PC-3 (cell line): ENCODE measurements at regions not wholly inside any gene's neighbourhood (a gene's known extent, or its start where the extent isn't known, plus 50 kb on each side); places are given as distances from the start of the nearest gene placed in this dataset.

Experiments used
- ATAC-seq: fragments of 200-7000 bp; cut with Tn5 transposase; 2 replicates; pipeline ENCODE4 v1.9.1; 2020; ENCODE audit warnings: mild to moderate bottlenecking, moderate library complexity
- BruUV-seq: library from RNA; stranded (reverse); fragments of 400-500 nt; replicated peaks from 2 replicates; lab custom pipeline; 2021; lab: Mats Ljungman, UMichigan
- CTCF ChIA-PET: fragments of 300-600 bp; sonication (Branson Sonifier 250); formaldehyde crosslinking; loops from one replicate; lab custom pipeline; 2022; ENCODE audit warnings: antibody characterized with exemption; lab: Charles Lee
- POLR2A ChIA-PET: fragments of 300-600 bp; sonication (Branson Sonifier 250); formaldehyde crosslinking; loops from one replicate; lab custom pipeline; 2022; ENCODE audit warnings: antibody characterized with exemption; ENCODE audit not compliant: unreplicated experiment; lab: Charles Lee
- DNase-seq: peaks from one replicate; pipeline ENCODE4 v3.0.0-alpha.2; 2015
- H2AFZ ChIP-seq: fragments of 300-600 bp; sonication (generic); 2 replicates; pipeline ENCODE4 v1.6.0; 2016; ENCODE audit warnings: antibody characterized with exemption, low read length
- H3F3A ChIP-seq: fragments of 300-600 bp; sonication (generic); one replicate; pipeline ENCODE4 v1.6.0; 2017; ENCODE audit warnings: antibody characterized with exemption, low read length, control low read depth, mild to moderate bottlenecking; ENCODE audit not compliant: unreplicated experiment
- H3K27ac ChIP-seq: fragments of 300-600 bp; sonication (generic); 2 replicates; pipeline ENCODE4 v1.5.1; 2016; ENCODE audit warnings: mild to moderate bottlenecking, low read length
- H3K27me3 ChIP-seq: fragments of 300-600 bp; sonication (generic); 2 replicates; pipeline ENCODE4 v1.6.1; 2016; ENCODE audit warnings: low read length, mixed read lengths
- H3K36me3 ChIP-seq: fragments of 300-600 bp; sonication (generic); 2 replicates; pipeline ENCODE4 v1.6.1; 2016; ENCODE audit warnings: low read depth, mixed run types, low read length, mixed read lengths
- H3K4me1 ChIP-seq: fragments of 300-600 bp; sonication (generic); 2 replicates; pipeline ENCODE4 v1.5.1; 2016; ENCODE audit warnings: low read length; ENCODE audit not compliant: insufficient read depth
- H3K4me2 ChIP-seq: fragments of 300-600 bp; sonication (generic); 2 replicates; pipeline ENCODE4 v1.6.0; 2016; ENCODE audit warnings: low read length
- H3K4me3 ChIP-seq: fragments of 300-600 bp; sonication (generic); 2 replicates; pipeline ENCODE4 v1.5.1; 2016; ENCODE audit warnings: mild to moderate bottlenecking, low read length, mixed read lengths
- H3K79me2 ChIP-seq: fragments of 300-600 bp; sonication (generic); 2 replicates; pipeline ENCODE4 v1.6.1; 2017; ENCODE audit warnings: low read length, mixed read lengths
- H3K9ac ChIP-seq: fragments of 300-600 bp; sonication (generic); 2 replicates; pipeline ENCODE4 v1.6.0; 2016; ENCODE audit warnings: mild to moderate bottlenecking, low read length
- H3K9me2 ChIP-seq: fragments of 300-600 bp; sonication (generic); replicated peaks from 2 replicates; pipeline ENCODE4 v1.6.1; 2016; ENCODE audit warnings: mixed run types, low read length, mixed read lengths
- H3K9me3 ChIP-seq: fragments of 300-600 bp; sonication (generic); 2 replicates; pipeline ENCODE4 v1.6.1; 2016; ENCODE audit warnings: low read length, mixed read lengths
- H4K20me1 ChIP-seq: fragments of 300-600 bp; sonication (generic); 2 replicates; pipeline ENCODE4 v1.6.1; 2016; ENCODE audit warnings: low read length, mixed read lengths
- CTCF ChIP-seq: fragments of 300-600 bp; sonication (generic); conservative IDR thresholded peaks from 2 replicates; pipeline ENCODE4 v1.5.1; 2017; ENCODE audit warnings: antibody characterized with exemption, low read depth, mild to moderate bottlenecking, low read length
- EZH2 ChIP-seq: fragments of 300-600 bp; sonication (generic); IDR thresholded peaks from one replicate; pipeline ENCODE4 v1.6.1; 2017; ENCODE audit warnings: antibody characterized with exemption, mild to moderate bottlenecking, low read length; ENCODE audit not compliant: unreplicated experiment
- EZH2phosphoT487 ChIP-seq: fragments of 300-600 bp; sonication (generic); IDR thresholded peaks from 2 replicates; pipeline ENCODE4 v1.6.1; 2018; ENCODE audit warnings: mild to moderate bottlenecking, antibody characterized with exemption, low read length, borderline replicate concordance
- intact Hi-C: fragments of 100-400 bp; cut with micrococcal nuclease; formaldehyde crosslinking; loops from 2 replicates; pipeline ENCODE4 v1.9.0; 2023

DNA sequence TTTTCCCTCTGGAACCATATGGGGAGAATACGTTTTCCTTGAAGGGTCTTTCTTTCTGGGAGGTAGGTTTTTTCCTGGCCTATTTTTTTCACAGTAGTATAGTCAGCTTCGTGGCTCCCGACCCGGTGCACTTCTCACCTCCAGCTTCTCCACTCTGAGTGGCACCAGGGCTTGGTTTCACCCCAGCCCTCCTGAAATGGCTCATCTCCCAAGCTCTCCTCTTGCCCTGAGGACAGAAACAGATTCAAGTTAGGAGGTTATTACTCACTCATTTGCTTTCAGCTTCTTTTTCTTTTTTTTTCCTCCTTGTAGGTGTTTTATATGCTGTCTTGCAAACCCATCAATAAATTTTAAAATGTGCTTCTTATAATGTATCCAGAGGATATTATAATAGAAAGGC lies 199.3 kb downstream of the RFC3 start:
- Histone ChIP-seq H3K9me3 (0 out of 2 replicates have a peak, but pooled peaks cover 8% of the 10 kb centered on the region), H3F3A (no peaks in the 10 kb centered on the region), H3K4me3 (no peak overlapping the region), H3K27ac (no peak overlapping the region), H4K20me1 (no peaks in the 10 kb centered on the region), H3K79me2 (no peaks in the 10 kb centered on the region), H3K9me2 (no peaks in the 10 kb centered on the region), H3K36me3 (0 out of 2 replicates have a peak, but pooled peaks cover 5% of the 10 kb centered on the region), H3K9ac (no peak overlapping the region), H2AFZ (no peak overlapping the region), H3K27me3 (no peaks in the 10 kb centered on the region), H3K4me1 (peaks cover 21% of the 10 kb centered on the region), H3K4me2 (no peak overlapping the region)
- DNase-seq (peak; percentile 69), ATAC-seq (peak; percentile 70)
- TF ChIP-seq CTCF = no peak
- no peak for TF ChIP-seq EZH2phosphoT487
- no peak for TF ChIP-seq EZH2
- intact Hi-C loops = no loop called here
- no TSS peak for BruUV-seq
- POLR2A ChIA-PET = interaction anchor here (0.6 kb wide), 1 partner anchor 200 kb away, joined by 5 read pairs; the partner anchor contains the start of gene RFC3
- CTCF ChIA-PET = no interaction called here

- Histone ChIP-seq H3K27ac (no peak overlapping the region), H3F3A (no peaks in the 10 kb centered on the region), H3K9ac (no peak overlapping the region), H3K9me2 (no peaks in the 10 kb centered on the region), H3K36me3 (0 out of 2 replicates have a peak, but pooled peaks cover 5% of the 10 kb centered on the region), H3K4me2 (no peak overlapping the region), H2AFZ (no peak overlapping the region), H4K20me1 (no peaks in the 10 kb centered on the region), H3K4me3 (no peak overlapping the region), H3K27me3 (no peaks in the 10 kb centered on the region), H3K4me1 (peaks cover 26% of the 10 kb centered on the region), H3K79me2 (no peaks in the 10 kb centered on the region), H3K9me3 (0 out of 2 replicates have a peak, but pooled peaks cover 10% of the 10 kb centered on the region)
- DNase-seq (no peak), ATAC-seq (no peak)
- CTCF ChIA-PET = no interaction called here
- POLR2A ChIA-PET = interaction anchor here (0.7 kb wide), 1 partner anchor 36 kb away, joined by 4 read pairs; no protein-coding TSS in a partner anchor
- intact Hi-C loops = no loop called here
- TF ChIP-seq EZH2 = no peak
- no peak for TF ChIP-seq CTCF
- TF ChIP-seq EZH2phosphoT487 = no peak
- BruUV-seq = no TSS peak
Observed at GRCh38 chr13:34019870-34020269, 201.9 kb downstream of the RFC3 start.

DNA sequence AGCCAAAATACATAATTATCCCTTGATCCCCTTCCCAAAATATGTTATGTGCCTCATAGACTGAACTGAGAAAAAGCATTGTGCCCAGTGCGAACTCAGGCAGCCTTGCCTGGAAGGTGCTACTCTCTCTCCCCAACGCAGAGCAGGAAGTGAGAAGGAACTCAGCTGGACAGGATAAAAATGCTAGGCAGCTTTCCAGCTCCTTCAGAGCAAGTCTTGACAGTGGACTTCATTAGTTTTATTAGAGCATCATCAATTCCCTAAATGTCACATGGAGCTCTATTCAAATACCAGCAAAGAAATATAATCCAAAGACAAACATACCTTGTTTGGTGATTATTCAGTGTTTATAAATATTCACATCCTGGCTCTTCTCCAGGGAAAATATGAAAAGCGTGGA lies 202.4 kb downstream of the RFC3 start:
- no peaks in the 10 kb centered on the region for H4K20me1 ChIP-seq
- TF ChIP-seq EZH2 (no peak), CTCF (no peak), EZH2phosphoT487 (no peak)
- intact Hi-C loops = no loop called here
- no peaks in the 10 kb centered on the region for H3K79me2 ChIP-seq
- H3K9ac ChIP-seq = no peak overlapping the region
- H3K9me2 ChIP-seq = no peaks in the 10 kb centered on the region
- ATAC-seq (peak; percentile 76), DNase-seq (peak; percentile 60)
- BruUV-seq = no TSS peak
- ChIA-PET POLR2A (interaction anchor here (0.7 kb wide), 1 partner anchor 35 kb away, joined by 4 read pairs; no protein-coding TSS in a partner anchor), CTCF (no interaction called here)
- H3K36me3 ChIP-seq = 0 out of 2 replicates have a peak, but pooled peaks cover 5% of the 10 kb centered on the region
- H3K27ac ChIP-seq = no peak overlapping the region; the same call in 1 of the 2 replicates
- H3K4me1 ChIP-seq = peaks cover 30% of the 10 kb centered on the region
- 0 out of 2 replicates have a peak, but pooled peaks cover 10% of the 10 kb centered on the region for H3K9me3 ChIP-seq
- no peak overlapping the region for H3K4me2 ChIP-seq
- no peaks in the 10 kb centered on the region for H3F3A ChIP-seq
- no peaks in the 10 kb centered on the region for H3K27me3 ChIP-seq
- no peak overlapping the region for H3K4me3 ChIP-seq
- H2AFZ ChIP-seq = no peak overlapping the region
